ENCODE measurements at regions not wholly inside any gene's neighbourhood (a gene's known extent, or its start where the extent isn't known, plus 50 kb on each side); places are given as distances from the start of the nearest gene placed in this dataset.
"Not testable (repeated sequence)": the region's sequence is repeated elsewhere in the genome, so short reads cannot be mapped to it uniquely, and the experiment has no call there.

- no peaks in the 10 kb centered on the region for H3K36me3 Mint-ChIP-seq
- H3K9me3 Mint-ChIP-seq, result peaks cover 0 to 5% (median 4%) of the 10 kb centered on the region in 3 donors
- no peaks in the 10 kb centered on the region for H3K27me3 Mint-ChIP-seq
- H3K27ac Mint-ChIP-seq, result no peak overlapping the region
- no peaks in the 10 kb centered on the region for H3K4me1 Mint-ChIP-seq
- H3K4me3 Mint-ChIP-seq, result no peak overlapping the region
Measured at GRCh38 chr3:82676356-82677026, 915.0 kb upstream of the GBE1 start.

- no peaks in the 10 kb centered on the region for H3K36me3 Mint-ChIP-seq
- H3K4me1 Mint-ChIP-seq, result no peaks in the 10 kb centered on the region
- no peak overlapping the region for H3K27ac Mint-ChIP-seq
- H3K4me3 Mint-ChIP-seq, result no peak overlapping the region
- H3K27me3 Mint-ChIP-seq, result no peaks in the 10 kb centered on the region
- peaks cover 0 to 5% (median 0%) of the 10 kb centered on the region in 3 donors for H3K9me3 Mint-ChIP-seq
Measured at GRCh38 chr3:82672966-82673365, 911.5 kb upstream of the GBE1 start.

- no peaks in the 10 kb centered on the region for H3K36me3 Mint-ChIP-seq
- no peaks in the 10 kb centered on the region for H3K27me3 Mint-ChIP-seq
- no peak overlapping the region for H3K27ac Mint-ChIP-seq
- no peaks in the 10 kb centered on the region for H3K4me1 Mint-ChIP-seq
- H3K4me3 Mint-ChIP-seq, result no peak overlapping the region
- H3K9me3 Mint-ChIP-seq, result peaks cover 0 to 3% (median 0%) of the 10 kb centered on the region in 3 donors
Measured at GRCh38 chr3:82671466-82671865, 910.0 kb upstream of the GBE1 start.

GRCh38 chr3:82654708-82655107 is 893.3 kb upstream of the GBE1 start:
- H3K27ac Mint-ChIP-seq, result no peak overlapping the region
- no peaks in the 10 kb centered on the region for H3K27me3 Mint-ChIP-seq
- no peak overlapping the region for H3K4me3 Mint-ChIP-seq
- no peaks in the 10 kb centered on the region for H3K36me3 Mint-ChIP-seq
- H3K9me3 Mint-ChIP-seq, result peaks cover 0 to 7% (median 5%) of the 10 kb centered on the region in 3 donors
- no peaks in the 10 kb centered on the region for H3K4me1 Mint-ChIP-seq

GRCh38 chr3:82643948-82644347 is 882.5 kb upstream of the GBE1 start:
- Mint-ChIP-seq H3K27ac (no peak overlapping the region), H3K27me3 (no peaks in the 10 kb centered on the region), H3K4me1 (no peaks in the 10 kb centered on the region), H3K36me3 (no peaks in the 10 kb centered on the region), H3K9me3 (peaks cover 2 to 4% (median 3%) of the 10 kb centered on the region in 3 donors), H3K4me3 (no peak overlapping the region)

- Mint-ChIP-seq H3K9me3 (peaks cover 2 to 4% (median 2%) of the 10 kb centered on the region in 3 donors), H3K36me3 (no peaks in the 10 kb centered on the region)
Measured at GRCh38 chr3:82641701-82642100, 880.3 kb upstream of the GBE1 start.

GRCh38 chr3:82640254-82640653 is 878.8 kb upstream of the GBE1 start:
- Mint-ChIP-seq H3K9me3 (peaks cover 2 to 9% (median 2%) of the 10 kb centered on the region in 3 donors), H3K27ac (no peak overlapping the region), H3K4me3 (no peak overlapping the region), H3K36me3 (no peaks in the 10 kb centered on the region), H3K27me3 (no peaks in the 10 kb centered on the region), H3K4me1 (no peaks in the 10 kb centered on the region)

More at GRCh38 chr3:82641701-82642100, 880.3 kb upstream of the GBE1 start:
- H3K27me3 Mint-ChIP-seq, result no peaks in the 10 kb centered on the region
- no peaks in the 10 kb centered on the region for H3K4me1 Mint-ChIP-seq
- no peak overlapping the region for H3K4me3 Mint-ChIP-seq
- no peak overlapping the region for H3K27ac Mint-ChIP-seq

- peaks cover 2 to 9% (median 5%) of the 10 kb centered on the region in 3 donors for H3K9me3 Mint-ChIP-seq
- H3K27ac Mint-ChIP-seq, result no peak overlapping the region
- no peaks in the 10 kb centered on the region for H3K4me1 Mint-ChIP-seq
- no peaks in the 10 kb centered on the region for H3K36me3 Mint-ChIP-seq
- H3K27me3 Mint-ChIP-seq, result no peaks in the 10 kb centered on the region
- no peak overlapping the region for H3K4me3 Mint-ChIP-seq
Measured at GRCh38 chr3:82637574-82637973, 876.1 kb upstream of the GBE1 start.

GRCh38 chr3:82636177-82636576 is 874.7 kb upstream of the GBE1 start:
- H3K27ac Mint-ChIP-seq, result no peak overlapping the region

GRCh38 chr3:82633319-82633718 is 871.9 kb upstream of the GBE1 start:
- no peaks in the 10 kb centered on the region for H3K4me1 Mint-ChIP-seq
- no peaks in the 10 kb centered on the region for H3K36me3 Mint-ChIP-seq
- no peak overlapping the region for H3K27ac Mint-ChIP-seq

More at GRCh38 chr3:82636177-82636576, 874.7 kb upstream of the GBE1 start:
- H3K36me3 Mint-ChIP-seq, result no peaks in the 10 kb centered on the region
- H3K9me3 Mint-ChIP-seq, result peaks cover 0 to 9% (median 7%) of the 10 kb centered on the region in 3 donors
- no peaks in the 10 kb centered on the region for H3K27me3 Mint-ChIP-seq
- H3K4me1 Mint-ChIP-seq, result no peaks in the 10 kb centered on the region
- no peak overlapping the region for H3K4me3 Mint-ChIP-seq

GRCh38 chr3:82629937-82630336 is 868.5 kb upstream of the GBE1 start:
- H3K9me3 Mint-ChIP-seq, result peaks cover 0 to 16% (median 7%) of the 10 kb centered on the region in 3 donors
- no peaks in the 10 kb centered on the region for H3K36me3 Mint-ChIP-seq
- no peak overlapping the region for H3K27ac Mint-ChIP-seq
- H3K4me3 Mint-ChIP-seq, result no peak overlapping the region
- no peaks in the 10 kb centered on the region for H3K27me3 Mint-ChIP-seq
- H3K4me1 Mint-ChIP-seq, result no peaks in the 10 kb centered on the region

More at GRCh38 chr3:82633319-82633718, 871.9 kb upstream of the GBE1 start:
- Mint-ChIP-seq H3K4me3 (no peak overlapping the region), H3K27me3 (no peaks in the 10 kb centered on the region), H3K9me3 (peaks cover 0 to 21% (median 7%) of the 10 kb centered on the region in 3 donors)

GRCh38 chr3:82628385-82629014 is 867.1 kb upstream of the GBE1 start:
- H3K9me3 Mint-ChIP-seq, result peaks cover 2 to 14% (median 7%) of the 10 kb centered on the region in 3 donors

GRCh38 chr3:82627733-82628132 is 866.3 kb upstream of the GBE1 start:
- Mint-ChIP-seq H3K9me3 (peaks cover 4 to 12% (median 9%) of the 10 kb centered on the region in 3 donors), H3K36me3 (no peaks in the 10 kb centered on the region), H3K4me3 (no peak overlapping the region), H3K27me3 (no peaks in the 10 kb centered on the region), H3K27ac (no peak overlapping the region), H3K4me1 (no peaks in the 10 kb centered on the region)

More at GRCh38 chr3:82628385-82629014, 867.1 kb upstream of the GBE1 start:
- Mint-ChIP-seq H3K4me3 (no peak overlapping the region), H3K4me1 (no peaks in the 10 kb centered on the region), H3K36me3 (no peaks in the 10 kb centered on the region), H3K27me3 (no peaks in the 10 kb centered on the region), H3K27ac (no peak overlapping the region)

- not testable (repeated sequence) for H3K4me1 Mint-ChIP-seq, H3K36me3 Mint-ChIP-seq, H3K4me3 Mint-ChIP-seq, H3K27me3 Mint-ChIP-seq, H3K27ac Mint-ChIP-seq
- H3K9me3 Mint-ChIP-seq, result peaks cover 10 to 16% (median 11%) of the 10 kb centered on the region in 3 donors
Measured at GRCh38 chr3:82620744-82621143, 859.3 kb upstream of the GBE1 start.

- Mint-ChIP-seq H3K4me1 (no peaks in the 10 kb centered on the region), H3K36me3 (no peaks in the 10 kb centered on the region), H3K9me3 (peaks cover 9 to 21% (median 10%) of the 10 kb centered on the region in 3 donors), H3K27me3 (no peaks in the 10 kb centered on the region), H3K4me3 (no peak overlapping the region), H3K27ac (no peak overlapping the region)
Measured at GRCh38 chr3:82618594-82618993, 857.1 kb upstream of the GBE1 start.

GRCh38 chr3:82610236-82610635 is 848.8 kb upstream of the GBE1 start:
- Mint-ChIP-seq H3K4me3 (no peak overlapping the region), H3K36me3 (no peaks in the 10 kb centered on the region), H3K27me3 (no peaks in the 10 kb centered on the region), H3K4me1 (no peaks in the 10 kb centered on the region), H3K9me3 (peaks cover 2 to 19% (median 9%) of the 10 kb centered on the region in 3 donors), H3K27ac (no peak overlapping the region)
